ENCODE measurements at regions not wholly inside any gene's neighbourhood (a gene's known extent, or its start where the extent isn't known, plus 50 kb on each side); places are given as distances from the start of the nearest gene placed in this dataset.
"Not testable (repeated sequence)": the region's sequence is repeated elsewhere in the genome, so short reads cannot be mapped to it uniquely, and the experiment has no call there.

DNA sequence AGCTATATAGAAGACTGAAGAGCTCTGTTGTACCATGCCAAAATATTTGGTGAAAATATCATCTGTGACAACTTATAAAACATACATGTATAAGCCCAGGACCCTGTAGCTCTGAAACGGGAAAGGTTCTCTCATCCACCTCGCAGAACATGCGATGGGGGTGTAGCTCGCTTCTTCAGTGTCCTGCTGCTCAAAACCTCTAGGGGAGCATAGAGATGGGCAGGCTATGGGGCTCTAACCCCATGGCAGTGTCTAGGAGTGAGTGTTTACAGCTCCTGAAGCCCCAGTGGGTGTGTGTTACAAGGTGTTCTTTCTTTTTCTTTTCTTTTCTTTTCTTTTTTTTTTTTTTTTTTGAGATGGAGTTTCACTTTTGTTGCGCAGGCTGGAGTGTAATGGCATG is 505.2 kb upstream of the SYNCRIP start:
- Mint-ChIP-seq H3K4me1 (ENCODE audit: low read depth) (no peaks in the 10 kb centered on the region), H3K4me3 (no peak overlapping the region), H3K9me3 (no peaks in the 10 kb centered on the region), H3K27ac (no peak overlapping the region), H3K27me3 (no peaks in the 10 kb centered on the region), H3K36me3 (no peaks in the 10 kb centered on the region)
- DNase-seq = no peak
- intact Hi-C loops (cut with micrococcal nuclease) = no loop called here
- POLR2A ChIA-PET = no interaction called here
- CTCF ChIA-PET = no interaction called here

DNA sequence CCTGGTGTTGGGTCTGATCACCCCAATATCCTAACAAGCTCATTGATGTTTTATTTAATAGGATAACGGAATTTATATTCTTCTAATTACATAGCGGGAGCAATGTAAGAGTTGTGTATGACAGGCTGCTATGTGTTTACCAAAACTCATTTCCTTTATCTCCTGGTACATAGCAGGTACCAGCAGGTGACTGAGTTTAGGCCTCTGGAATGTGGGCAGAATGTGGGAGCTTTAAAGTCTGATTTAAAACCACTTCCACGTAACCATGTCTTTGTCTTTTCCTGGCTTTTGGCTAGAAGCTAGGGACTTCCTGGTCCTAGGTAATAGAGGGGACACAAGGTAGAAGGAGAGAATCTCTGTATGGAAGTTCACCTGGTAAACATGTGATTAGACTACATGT is 504.6 kb upstream of the SYNCRIP start:
- intact Hi-C loops (cut with micrococcal nuclease) = no loop called here
- no peak for DNase-seq
- Mint-ChIP-seq H3K9me3 (peaks cover 3% of the 10 kb centered on the region), H3K27ac (no peak overlapping the region), H3K4me3 (no peak overlapping the region), H3K36me3 (no peaks in the 10 kb centered on the region), H3K27me3 (no peaks in the 10 kb centered on the region), H3K4me1 (ENCODE audit: low read depth) (no peaks in the 10 kb centered on the region)
- ChIA-PET CTCF (no interaction called here), POLR2A (no interaction called here)

DNA sequence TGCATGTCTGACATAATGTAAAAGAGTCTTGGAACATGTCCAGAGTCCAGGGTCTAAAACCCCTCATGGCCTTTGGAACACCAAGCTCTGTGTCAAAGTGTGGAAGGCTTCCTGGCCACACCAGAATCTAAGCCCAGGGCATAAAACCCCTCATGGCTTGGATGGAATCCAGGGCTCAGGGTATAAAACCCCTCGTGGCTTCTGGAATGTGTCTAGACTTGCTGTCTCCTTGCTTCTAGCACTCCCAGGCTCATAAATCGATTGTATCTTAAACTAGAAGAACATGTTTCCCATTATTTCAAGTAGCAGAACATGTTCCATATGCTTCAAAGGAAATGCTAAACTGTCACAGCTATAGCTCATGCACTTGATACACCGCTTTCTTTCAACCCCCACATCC is 504.1 kb upstream of the SYNCRIP start:
- H3K9me3 Mint-ChIP-seq; CTCF ChIA-PET; H3K27me3 Mint-ChIP-seq; intact Hi-C loops (cut with micrococcal nuclease); H3K4me1 Mint-ChIP-seq (ENCODE audit: low read depth); DNase-seq; H3K4me3 Mint-ChIP-seq; H3K27ac Mint-ChIP-seq; POLR2A ChIA-PET; H3K36me3 Mint-ChIP-seq: not testable (repeated sequence)

DNA sequence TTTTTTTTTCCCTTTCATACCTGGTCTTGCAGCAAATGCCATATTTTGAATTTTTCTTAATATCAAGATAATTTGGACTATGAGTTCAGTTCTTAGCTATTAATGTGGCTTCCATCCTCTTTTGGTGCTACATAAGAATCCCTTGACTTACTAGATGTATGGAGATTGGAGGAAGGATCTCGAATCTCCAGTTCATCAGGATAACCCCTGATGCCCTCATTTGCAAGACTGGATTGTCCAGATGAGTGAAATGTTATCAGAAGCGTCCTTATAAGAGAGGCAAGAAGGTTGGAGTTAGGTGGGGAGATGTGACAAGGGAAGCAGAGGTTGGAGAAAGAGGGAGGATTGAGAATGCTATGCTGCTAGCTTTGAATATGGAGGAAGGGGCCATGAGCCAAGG is 499.6 kb upstream of the SYNCRIP start:
- ChIA-PET POLR2A (no interaction called here), CTCF (interaction anchor here (0.6 kb wide), 1 partner anchor 886 kb away, joined by 3 read pairs; no protein-coding TSS in a partner anchor)
- Mint-ChIP-seq H3K4me1 (ENCODE audit: low read depth) (no peaks in the 10 kb centered on the region), H3K36me3 (no peaks in the 10 kb centered on the region), H3K9me3 (peaks cover 3% of the 10 kb centered on the region), H3K4me3 (no peak overlapping the region), H3K27ac (no peak overlapping the region), H3K27me3 (no peaks in the 10 kb centered on the region)
- no peak for DNase-seq
- intact Hi-C loops (cut with micrococcal nuclease) = no loop called here

DNA sequence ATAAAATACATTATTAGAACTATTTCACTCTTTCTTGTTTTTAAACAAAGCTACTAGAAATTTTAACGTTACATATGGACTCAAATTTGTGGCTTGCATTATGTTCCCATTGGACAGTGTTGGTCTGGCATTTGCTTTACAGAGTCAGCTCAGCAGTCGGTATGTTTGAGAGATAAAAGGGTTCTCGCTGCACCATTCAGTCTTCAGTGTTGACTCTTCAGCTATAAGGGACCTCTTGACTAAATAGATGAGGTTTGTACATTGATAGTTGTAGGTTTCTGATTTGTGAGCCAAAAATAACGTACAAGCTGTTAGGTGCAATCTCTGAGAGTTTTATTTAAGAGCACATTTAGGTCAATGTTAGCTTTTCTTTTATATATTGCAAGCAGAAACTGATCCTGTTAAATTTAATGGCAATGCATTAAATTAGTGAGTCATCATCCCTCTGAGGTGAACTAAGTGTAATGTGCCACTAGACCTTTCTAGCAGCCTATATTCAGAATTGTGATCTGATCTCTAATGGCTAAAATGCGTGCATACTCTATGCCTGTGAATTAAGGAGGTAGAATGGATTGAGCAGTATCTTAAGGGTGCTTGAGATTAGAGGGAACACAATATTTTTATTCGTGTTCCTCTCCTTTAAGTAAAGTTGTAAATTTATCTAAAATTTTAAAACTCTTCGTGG is 485.6 kb upstream of the SYNCRIP start:
- CTCF ChIA-PET = no interaction called here
- intact Hi-C loops (cut with micrococcal nuclease) = no loop called here
- POLR2A ChIA-PET = no interaction called here
- no peak for DNase-seq
- Mint-ChIP-seq H3K4me3 (no peak overlapping the region), H3K27ac (no peak overlapping the region), H3K9me3 (peaks cover 15% of the 10 kb centered on the region), H3K27me3 (no peaks in the 10 kb centered on the region), H3K4me1 (ENCODE audit: low read depth) (no peaks in the 10 kb centered on the region), H3K36me3 (no peaks in the 10 kb centered on the region)

DNA sequence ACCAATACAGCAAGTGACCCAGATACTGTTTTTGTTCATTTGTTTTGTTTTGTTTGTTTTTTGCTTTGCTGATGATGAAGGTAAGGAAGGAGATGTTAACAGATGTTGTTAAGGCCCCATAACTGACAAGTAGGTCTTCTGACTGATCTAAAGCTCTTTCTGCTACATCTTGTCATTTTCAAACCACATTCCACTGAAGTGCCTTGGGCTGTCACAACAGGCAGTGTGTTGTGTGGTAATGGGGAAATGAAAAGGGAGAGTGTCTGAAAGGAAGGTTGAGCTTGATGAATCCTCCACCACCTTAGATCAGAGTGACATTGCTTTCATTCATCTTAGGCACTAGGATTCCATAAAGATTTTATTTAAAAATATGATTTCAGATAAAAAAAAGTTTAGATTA is 479.4 kb upstream of the SYNCRIP start:
- CTCF ChIA-PET = no interaction called here
- Mint-ChIP-seq H3K9me3 (peaks cover 2% of the 10 kb centered on the region), H3K27ac (no peak overlapping the region), H3K4me1 (ENCODE audit: low read depth) (no peaks in the 10 kb centered on the region), H3K4me3 (no peak overlapping the region), H3K27me3 (no peaks in the 10 kb centered on the region), H3K36me3 (no peaks in the 10 kb centered on the region)
- intact Hi-C loops (cut with micrococcal nuclease) = no loop called here
- POLR2A ChIA-PET = no interaction called here
- no peak for DNase-seq

DNA sequence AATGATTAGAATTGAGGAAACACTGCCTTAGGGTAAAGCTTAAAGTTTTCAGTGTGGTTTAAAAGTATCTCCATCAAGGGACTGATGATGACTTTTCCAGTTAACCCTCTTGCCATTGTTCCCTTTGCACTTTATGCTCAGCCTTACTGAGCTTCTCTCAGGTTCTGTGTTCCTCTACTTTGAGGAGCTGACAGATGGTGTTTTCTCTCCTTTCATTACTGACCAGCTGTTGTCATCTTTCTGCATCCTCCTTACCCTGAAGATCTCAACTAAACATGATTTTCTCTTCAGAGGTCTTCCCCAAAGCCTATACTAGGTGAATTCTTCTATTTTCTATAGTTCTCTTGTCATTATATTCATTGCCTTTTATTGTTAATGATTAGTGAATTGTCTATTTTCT is 475.6 kb upstream of the SYNCRIP start:
- Mint-ChIP-seq H3K36me3 (no peaks in the 10 kb centered on the region), H3K27me3 (no peaks in the 10 kb centered on the region), H3K4me3 (no peak overlapping the region), H3K4me1 (ENCODE audit: low read depth) (no peaks in the 10 kb centered on the region), H3K9me3 (peaks cover 2% of the 10 kb centered on the region), H3K27ac (no peak overlapping the region)
- intact Hi-C loops (cut with micrococcal nuclease) = no loop called here
- no peak for DNase-seq
- CTCF ChIA-PET = no interaction called here
- POLR2A ChIA-PET = no interaction called here

DNA sequence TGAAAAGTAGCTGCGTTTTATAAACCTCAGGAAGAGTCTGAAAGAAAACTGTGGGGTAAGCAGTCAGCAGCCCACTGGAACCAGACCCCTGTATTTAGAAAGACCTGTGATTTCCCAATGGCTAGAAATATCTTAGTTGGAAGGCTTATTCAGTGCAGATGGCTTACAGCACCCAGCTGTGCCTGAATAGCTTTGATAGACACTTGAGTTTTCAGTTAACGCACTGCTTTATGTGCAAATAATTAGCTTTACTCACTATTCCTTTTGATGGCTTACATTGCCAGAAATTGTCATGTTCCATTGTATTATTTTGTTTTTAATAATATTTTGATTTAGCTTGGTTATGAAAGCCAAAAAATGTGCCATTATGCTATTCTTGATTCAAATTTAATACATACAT is 465.3 kb upstream of the SYNCRIP start:
- Mint-ChIP-seq H3K9me3 (peaks cover 16% of the 10 kb centered on the region), H3K4me1 (ENCODE audit: low read depth) (no peaks in the 10 kb centered on the region), H3K27ac (no peak overlapping the region), H3K36me3 (no peaks in the 10 kb centered on the region), H3K4me3 (no peak overlapping the region), H3K27me3 (no peaks in the 10 kb centered on the region)
- ChIA-PET POLR2A (no interaction called here), CTCF (no interaction called here)
- DNase-seq = no peak
- intact Hi-C loops (cut with micrococcal nuclease) = no loop called here

DNA sequence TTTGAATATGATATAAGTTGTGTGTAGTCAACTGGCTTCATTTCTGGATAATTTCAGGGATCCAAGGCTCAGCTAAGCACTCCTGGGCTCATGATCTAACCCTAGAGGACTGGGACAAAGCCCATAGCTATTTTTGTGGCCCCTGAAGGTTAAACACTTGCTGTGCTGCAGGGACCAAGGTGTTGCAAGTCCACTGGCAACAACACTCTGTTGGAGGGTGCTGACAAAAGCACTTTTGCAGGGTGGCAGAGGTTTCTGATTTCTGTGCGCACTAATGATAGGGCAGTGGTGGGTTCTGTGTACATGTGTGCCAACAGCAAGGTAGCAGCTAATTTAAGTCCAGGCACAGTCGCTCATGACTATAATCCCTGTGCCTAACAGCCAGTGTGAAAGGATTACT is 445.3 kb upstream of the SYNCRIP start:
- H3K27ac Mint-ChIP-seq = no peak overlapping the region
- H3K27me3 Mint-ChIP-seq = no peaks in the 10 kb centered on the region
- H3K4me3 Mint-ChIP-seq = no peak overlapping the region
- H3K36me3 Mint-ChIP-seq = no peaks in the 10 kb centered on the region
- intact Hi-C loops (cut with micrococcal nuclease) = no loop called here
- POLR2A ChIA-PET = no interaction called here
- CTCF ChIA-PET = no interaction called here
- H3K9me3 Mint-ChIP-seq = peaks cover 13% of the 10 kb centered on the region
- H3K4me1 Mint-ChIP-seq (ENCODE audit: low read depth) = no peaks in the 10 kb centered on the region
- DNase-seq = no peak

DNA sequence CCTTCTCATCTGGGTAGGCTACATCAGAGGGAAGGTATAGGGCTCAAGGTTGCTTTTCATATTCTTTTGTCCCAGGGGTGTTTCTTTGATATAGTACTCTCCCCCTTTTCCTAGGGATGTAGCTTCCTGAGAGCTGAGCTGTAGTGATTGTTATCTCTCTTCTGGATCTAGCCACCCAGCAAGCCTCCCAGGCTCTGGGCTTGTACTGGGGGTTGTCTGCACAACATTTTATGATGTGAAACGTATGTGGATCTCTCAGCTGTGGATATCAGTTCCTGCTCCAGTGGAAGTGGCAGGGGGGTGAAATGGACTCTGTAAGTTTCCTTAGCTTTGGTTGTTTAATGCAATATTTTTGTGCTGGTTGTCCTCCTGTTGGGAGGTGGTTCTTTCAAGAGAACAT is 437.3 kb upstream of the SYNCRIP start:
- CTCF ChIA-PET = no interaction called here
- no peak overlapping the region for H3K4me3 Mint-ChIP-seq
- H3K27ac Mint-ChIP-seq = no peak overlapping the region
- peaks cover 7% of the 10 kb centered on the region for H3K9me3 Mint-ChIP-seq
- H3K27me3 Mint-ChIP-seq = no peaks in the 10 kb centered on the region
- H3K4me1 Mint-ChIP-seq (ENCODE audit: low read depth) = no peaks in the 10 kb centered on the region
- DNase-seq = no peak
- POLR2A ChIA-PET = no interaction called here
- no peaks in the 10 kb centered on the region for H3K36me3 Mint-ChIP-seq
- intact Hi-C loops (cut with micrococcal nuclease) = no loop called here

DNA sequence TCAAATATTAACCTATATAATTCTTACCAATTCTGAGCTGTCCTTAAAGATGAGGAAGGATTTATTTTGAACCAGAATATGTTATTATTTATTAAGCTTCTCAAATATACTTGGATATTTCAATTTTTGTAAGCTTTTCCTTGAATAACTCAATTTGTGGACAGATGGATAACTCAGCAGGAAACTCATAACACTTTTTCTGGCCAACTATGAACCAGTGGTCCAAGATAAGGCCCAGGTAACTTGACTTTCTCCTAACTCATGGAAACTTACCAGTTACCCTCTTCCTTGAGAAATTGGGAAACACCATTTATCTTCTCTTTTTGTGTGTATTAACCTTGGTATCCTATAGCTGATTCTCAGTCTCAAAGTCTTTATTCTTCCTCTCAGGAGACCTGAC is 427.5 kb upstream of the SYNCRIP start:
- Mint-ChIP-seq H3K4me1 (ENCODE audit: low read depth) (no peaks in the 10 kb centered on the region), H3K27ac (no peak overlapping the region), H3K36me3 (no peaks in the 10 kb centered on the region), H3K27me3 (no peaks in the 10 kb centered on the region), H3K9me3 (no peaks in the 10 kb centered on the region), H3K4me3 (no peak overlapping the region)
- ChIA-PET POLR2A (no interaction called here), CTCF (interaction anchor here (0.6 kb wide), 1 partner anchor 54 kb away, joined by 3 read pairs; no protein-coding TSS in a partner anchor)
- intact Hi-C loops (cut with micrococcal nuclease) = no loop called here
- no peak for DNase-seq

DNA sequence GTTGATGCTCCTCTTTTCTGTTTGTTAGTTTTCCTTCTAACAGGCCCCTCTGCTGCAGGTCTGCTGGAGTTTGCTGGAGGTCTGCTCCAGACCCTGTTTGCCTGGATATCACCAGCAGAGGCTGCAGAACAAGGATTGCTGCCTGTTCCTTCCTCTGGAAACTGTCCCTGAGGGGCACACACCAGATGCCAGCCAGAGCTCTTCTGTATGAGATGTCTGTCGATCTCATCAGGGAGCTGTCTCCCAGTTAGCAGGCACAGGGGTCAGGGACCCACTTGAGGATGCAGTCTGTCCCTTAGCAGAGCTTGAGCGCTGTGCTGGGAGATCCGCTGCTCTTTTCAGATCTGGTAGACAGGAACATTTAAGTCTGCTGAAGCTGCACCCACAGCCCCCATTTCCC is 422.3 kb upstream of the SYNCRIP start:
- POLR2A ChIA-PET; H3K27ac Mint-ChIP-seq; H3K4me1 Mint-ChIP-seq (ENCODE audit: low read depth); H3K4me3 Mint-ChIP-seq; CTCF ChIA-PET; DNase-seq; H3K27me3 Mint-ChIP-seq; intact Hi-C loops (cut with micrococcal nuclease); H3K36me3 Mint-ChIP-seq; H3K9me3 Mint-ChIP-seq: not testable (repeated sequence)

DNA sequence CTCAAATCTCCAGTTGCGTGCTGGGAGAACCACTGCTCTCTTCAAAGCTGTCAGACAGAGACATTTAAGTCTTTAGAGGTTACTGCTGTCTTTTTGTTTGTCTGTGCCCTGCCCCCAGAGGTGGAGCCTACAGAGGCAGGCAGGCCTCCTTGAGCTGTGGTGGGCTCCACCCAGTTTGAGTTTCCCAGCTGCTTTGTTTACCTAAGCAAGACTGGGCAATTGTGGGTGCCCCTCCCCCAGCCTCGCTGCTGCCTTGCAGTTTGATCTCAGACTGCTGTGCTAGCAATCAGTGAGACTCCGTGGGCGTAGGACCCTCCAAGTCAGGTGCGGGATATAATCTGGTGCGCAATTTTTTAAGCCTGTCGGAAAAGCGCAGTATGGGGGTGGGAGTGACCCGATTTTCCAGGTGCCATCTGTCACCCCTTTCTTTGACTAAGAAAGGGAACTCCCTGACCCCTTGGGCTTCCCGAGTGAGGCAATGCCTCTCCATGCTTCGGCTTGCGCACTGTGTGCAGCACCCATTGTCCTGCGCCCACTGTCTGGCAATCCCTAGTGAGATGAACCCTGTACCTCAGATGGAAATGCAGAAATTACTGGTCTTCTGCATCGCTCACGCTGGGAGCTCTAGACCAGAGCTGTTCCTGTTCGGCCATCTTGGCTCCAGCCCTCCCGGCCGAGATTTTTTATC is 414.8 kb upstream of the SYNCRIP start:
- H3K4me3 Mint-ChIP-seq; H3K27ac Mint-ChIP-seq; H3K4me1 Mint-ChIP-seq (ENCODE audit: low read depth); H3K36me3 Mint-ChIP-seq; CTCF ChIA-PET; POLR2A ChIA-PET; H3K27me3 Mint-ChIP-seq; DNase-seq; intact Hi-C loops (cut with micrococcal nuclease): not testable (repeated sequence)
- peaks cover 18% of the 10 kb centered on the region for H3K9me3 Mint-ChIP-seq
